Endothelial cell (in vitro differentiated cells): ENCODE measurements at regions not wholly inside any gene's neighbourhood (a gene's known extent, or its start where the extent isn't known, plus 50 kb on each side); places are given as distances from the start of the nearest gene placed in this dataset.

Experiments
- DNase-seq: peaks from one replicate; pipeline ENCODE4 v3.0.0; 2021; ENCODE audit warnings: low spot score
- H3K27ac Mint-ChIP-seq: one replicate; pipeline ENCODE4 v1.8.0; 2021; ENCODE audit warnings: mixed read lengths, inconsistent platforms; ENCODE audit not compliant: unreplicated experiment
- H3K27me3 Mint-ChIP-seq: one replicate; pipeline ENCODE4 v1.8.0; 2021; ENCODE audit warnings: mild to moderate bottlenecking, moderate library complexity, mixed read lengths, inconsistent platforms; ENCODE audit not compliant: unreplicated experiment
- H3K36me3 Mint-ChIP-seq: one replicate; pipeline ENCODE4 v1.8.0; 2021; ENCODE audit warnings: mild to moderate bottlenecking, low read depth, mixed read lengths, inconsistent platforms; ENCODE audit not compliant: unreplicated experiment
- H3K4me1 Mint-ChIP-seq: one replicate; pipeline ENCODE4 v1.8.0; 2021; ENCODE audit warnings: mild to moderate bottlenecking, mixed read lengths, inconsistent platforms; ENCODE audit not compliant: unreplicated experiment
- H3K4me3 Mint-ChIP-seq: one replicate; pipeline ENCODE4 v1.8.0; 2021; ENCODE audit warnings: mild to moderate bottlenecking, mixed read lengths, inconsistent platforms; ENCODE audit not compliant: unreplicated experiment
- H3K9me3 Mint-ChIP-seq: one replicate; pipeline ENCODE4 v1.8.0; 2021; ENCODE audit warnings: mixed read lengths, inconsistent platforms; ENCODE audit not compliant: unreplicated experiment
- CTCF ChIP-seq: fragments of 200-600 bp; sonication (generic); IDR thresholded peaks from one replicate; pipeline ENCODE4 v1.5.0; 2021; ENCODE audit warnings: antibody characterized with exemption; ENCODE audit not compliant: unreplicated experiment

GRCh38 chr9:80968611-80969010, 720.7 kb downstream of the TLE1 start:
- H3K4me1 Mint-ChIP-seq = no peaks in the 10 kb centered on the region
- no peak overlapping the region for H3K27ac Mint-ChIP-seq
- no peaks in the 10 kb centered on the region for H3K36me3 Mint-ChIP-seq
- no peak overlapping the region for H3K4me3 Mint-ChIP-seq
- DNase-seq = no peak
- no peaks in the 10 kb centered on the region for H3K9me3 Mint-ChIP-seq
- peaks cover 5% of the 10 kb centered on the region for H3K27me3 Mint-ChIP-seq
- no peak for TF ChIP-seq CTCF

- H3K4me1 Mint-ChIP-seq = no peaks in the 10 kb centered on the region
- no peak for TF ChIP-seq CTCF
- no peak overlapping the region for H3K4me3 Mint-ChIP-seq
- H3K27me3 Mint-ChIP-seq = no peaks in the 10 kb centered on the region
- H3K36me3 Mint-ChIP-seq = no peaks in the 10 kb centered on the region
- H3K27ac Mint-ChIP-seq = no peak overlapping the region
- H3K9me3 Mint-ChIP-seq = no peaks in the 10 kb centered on the region
- no peak for DNase-seq
Measured at GRCh38 chr9:80964914-80965313, 724.4 kb downstream of the TLE1 start.

DNA sequence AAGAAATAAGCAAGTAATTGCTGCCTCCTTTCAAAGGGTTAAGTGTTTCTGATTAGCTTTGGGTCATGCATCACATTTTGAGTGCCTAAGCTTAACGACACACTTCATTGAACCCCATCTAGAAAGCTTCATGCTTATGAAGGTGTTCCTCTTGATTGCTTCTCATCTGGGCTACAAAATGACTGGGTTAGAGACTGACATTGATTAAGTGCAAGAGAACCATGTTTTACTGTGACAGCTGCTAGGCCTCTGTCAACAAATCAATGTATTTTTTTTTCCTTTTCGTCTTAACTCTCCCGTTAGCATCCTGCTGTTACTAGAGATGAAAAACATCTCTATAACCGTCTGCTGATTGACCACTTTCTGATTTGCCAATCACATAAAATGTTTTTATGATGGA, 725.0 kb downstream of the TLE1 start:
- H3K36me3 Mint-ChIP-seq = no peaks in the 10 kb centered on the region

GRCh38 chr9:80957801-80958200, 731.5 kb downstream of the TLE1 start:
- DNase-seq = no peak
- no peak for TF ChIP-seq CTCF
- no peak overlapping the region for H3K4me3 Mint-ChIP-seq
- H3K9me3 Mint-ChIP-seq = no peaks in the 10 kb centered on the region
- peaks cover 3% of the 10 kb centered on the region for H3K4me1 Mint-ChIP-seq
- H3K27ac Mint-ChIP-seq = no peak overlapping the region
- H3K36me3 Mint-ChIP-seq = no peaks in the 10 kb centered on the region
- no peaks in the 10 kb centered on the region for H3K27me3 Mint-ChIP-seq

More for the DNA sequence above, 725.0 kb downstream of the TLE1 start:
- H3K9me3 Mint-ChIP-seq = no peaks in the 10 kb centered on the region
- no peaks in the 10 kb centered on the region for H3K4me1 Mint-ChIP-seq
- no peak for DNase-seq
- no peak overlapping the region for H3K27ac Mint-ChIP-seq
- no peak for TF ChIP-seq CTCF
- H3K27me3 Mint-ChIP-seq = no peaks in the 10 kb centered on the region
- H3K4me3 Mint-ChIP-seq = no peak overlapping the region

- Mint-ChIP-seq H3K4me1 (peaks cover 3% of the 10 kb centered on the region), H3K36me3 (no peaks in the 10 kb centered on the region), H3K4me3 (no peak overlapping the region), H3K9me3 (no peaks in the 10 kb centered on the region), H3K27ac (no peak overlapping the region), H3K27me3 (no peaks in the 10 kb centered on the region)
- DNase-seq = no peak
- no peak for TF ChIP-seq CTCF
Measured at GRCh38 chr9:80954521-80954920, 734.8 kb downstream of the TLE1 start.
